Activated CD4-positive, alpha-beta memory T cell treated with anti-CD3 and anti-CD28 coated beads, Interleukin-2, amount 10 ng/mL, durations not matched to agents 7 days and 5 days (primary cell): ENCODE measurements at regions not wholly inside any gene's neighbourhood (a gene's known extent, or its start where the extent isn't known, plus 50 kb on each side); places are given as distances from the start of the nearest gene placed in this dataset.
A peak's percentile ranks its signal among the peaks of the same experiment; 100 is the strongest.

Experiments used
- CTCF ChIA-PET: fragments of 350-600 bp; sonication (Branson Sonifier 250); formaldehyde crosslinking; loops from one replicate; lab custom pipeline; 2021; ENCODE audit warnings: antibody characterized with exemption, inconsistent platforms; lab: Charles Lee
- POLR2A ChIA-PET: fragments of 350-600 bp; sonication (Branson Sonifier 250); formaldehyde crosslinking; loops from one replicate; lab custom pipeline; 2021; ENCODE audit warnings: antibody characterized with exemption; lab: Charles Lee
- DNase-seq: peaks from one replicate; pipeline ENCODE4 v3.0.0-alpha.2; 2020
- H3K27ac Mint-ChIP-seq: one replicate; pipeline ENCODE4 v1.8.0; 2021; ENCODE audit warnings: mild to moderate bottlenecking, mixed read lengths
- H3K27me3 Mint-ChIP-seq: one replicate; pipeline ENCODE4 v1.8.0; 2021; ENCODE audit warnings: mixed read lengths
- H3K36me3 Mint-ChIP-seq: one replicate; pipeline ENCODE4 v1.8.0; 2021; ENCODE audit warnings: low read depth, mixed read lengths
- H3K4me1 Mint-ChIP-seq: one replicate; pipeline ENCODE4 v1.8.0; 2021; ENCODE audit warnings: mixed read lengths
- H3K4me3 Mint-ChIP-seq: one replicate; pipeline ENCODE4 v1.8.0; 2021; ENCODE audit warnings: mild to moderate bottlenecking, mixed read lengths
- H3K9me3 Mint-ChIP-seq: one replicate; pipeline ENCODE4 v1.8.0; 2021; ENCODE audit warnings: mixed read lengths

DNA sequence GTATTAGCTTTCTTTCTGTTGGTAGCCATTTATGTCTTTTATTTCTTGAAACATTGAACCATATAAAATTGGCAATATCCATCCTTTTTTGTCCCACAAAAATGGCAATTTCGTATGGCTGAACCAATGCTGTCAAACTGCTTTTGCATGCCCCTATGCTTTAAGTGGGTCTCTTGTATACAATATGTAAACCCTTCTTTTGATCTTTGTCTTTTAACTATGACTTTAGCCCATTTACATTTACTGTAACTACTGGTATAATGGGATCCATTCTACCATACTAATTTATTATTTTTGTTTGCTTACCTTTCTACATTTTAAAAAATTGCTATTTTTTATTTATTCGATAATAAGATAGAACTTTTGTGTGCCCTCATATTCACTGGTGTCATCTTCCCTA is 93.4 kb downstream of the TENT4A start:
- Mint-ChIP-seq H3K36me3 (no peaks in the 10 kb centered on the region), H3K4me1 (no peaks in the 10 kb centered on the region), H3K9me3 (no peaks in the 10 kb centered on the region), H3K27me3 (peaks cover 8% of the 10 kb centered on the region), H3K27ac (no peak overlapping the region), H3K4me3 (no peak overlapping the region)
- POLR2A ChIA-PET = no interaction called here
- DNase-seq = no peak
- CTCF ChIA-PET = interaction anchor here (0.6 kb wide), 1 partner anchor 15 kb away, joined by 3 read pairs; no protein-coding TSS in a partner anchor

- CTCF ChIA-PET = interaction anchor here (1.1 kb wide), 1 partner anchor 12 kb away, joined by 3 read pairs; no protein-coding TSS in a partner anchor
These were observed 95.2 kb downstream of the TENT4A start for GRCh38 chr5:6808462-6808861.

GRCh38 chr5:6810641-6811405 is 97.6 kb downstream of the TENT4A start:
- H3K4me1 Mint-ChIP-seq = no peaks in the 10 kb centered on the region
- no peak overlapping the region for H3K27ac Mint-ChIP-seq
- no peaks in the 10 kb centered on the region for H3K9me3 Mint-ChIP-seq
- CTCF ChIA-PET = interaction anchor here (1.4 kb wide), 1 partner anchor 32 kb away, joined by 3 read pairs; no protein-coding TSS in a partner anchor
- H3K36me3 Mint-ChIP-seq = no peaks in the 10 kb centered on the region
- POLR2A ChIA-PET = no interaction called here
- no peak overlapping the region for H3K4me3 Mint-ChIP-seq
- H3K27me3 Mint-ChIP-seq = peaks cover 2% of the 10 kb centered on the region
- no peak for DNase-seq

More at GRCh38 chr5:6808462-6808861, 95.2 kb downstream of the TENT4A start:
- H3K9me3 Mint-ChIP-seq = no peaks in the 10 kb centered on the region
- H3K4me1 Mint-ChIP-seq = no peaks in the 10 kb centered on the region
- DNase-seq = no peak
- H3K4me3 Mint-ChIP-seq = no peak overlapping the region
- POLR2A ChIA-PET = no interaction called here
- H3K36me3 Mint-ChIP-seq = no peaks in the 10 kb centered on the region
- peaks cover 6% of the 10 kb centered on the region for H3K27me3 Mint-ChIP-seq
- no peak overlapping the region for H3K27ac Mint-ChIP-seq

GRCh38 chr5:6812091-6812490 is 98.9 kb downstream of the TENT4A start:
- POLR2A ChIA-PET = no interaction called here
- CTCF ChIA-PET = no interaction called here
- Mint-ChIP-seq H3K27me3 (peaks cover 2% of the 10 kb centered on the region), H3K27ac (no peak overlapping the region), H3K36me3 (no peaks in the 10 kb centered on the region), H3K9me3 (no peaks in the 10 kb centered on the region), H3K4me1 (no peaks in the 10 kb centered on the region), H3K4me3 (no peak overlapping the region)
- DNase-seq = no peak

- no peak overlapping the region for H3K4me3 Mint-ChIP-seq
- POLR2A ChIA-PET = no interaction called here
- H3K27me3 Mint-ChIP-seq = peaks cover 3% of the 10 kb centered on the region
- H3K27ac Mint-ChIP-seq = no peak overlapping the region
- H3K9me3 Mint-ChIP-seq = no peaks in the 10 kb centered on the region
- DNase-seq = no peak
- no peaks in the 10 kb centered on the region for H3K36me3 Mint-ChIP-seq
- H3K4me1 Mint-ChIP-seq = no peaks in the 10 kb centered on the region
- CTCF ChIA-PET = no interaction called here
These were observed 99.8 kb downstream of the TENT4A start for GRCh38 chr5:6812800-6813731.

DNA sequence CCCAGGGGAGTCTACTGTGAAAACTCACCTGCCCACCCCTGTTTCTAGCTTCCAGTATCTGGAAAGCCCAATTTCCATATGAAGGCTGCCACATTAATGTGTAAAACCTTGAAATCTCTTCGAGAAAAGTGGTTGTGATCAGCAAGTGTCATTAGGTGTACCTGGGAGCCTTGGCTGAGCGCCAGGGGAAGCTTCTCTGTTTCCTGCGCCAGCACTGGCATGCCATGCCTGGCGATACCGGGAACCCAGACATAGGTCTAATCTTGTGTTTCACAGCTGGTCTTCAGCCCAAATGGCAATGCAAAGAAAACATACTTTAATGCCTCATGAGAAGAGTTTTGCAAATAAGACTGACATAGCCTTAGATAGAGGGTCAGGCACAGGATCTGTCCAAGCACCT is 101.6 kb downstream of the TENT4A start:
- CTCF ChIA-PET = interaction anchor here (1.4 kb wide), 1 partner anchor 1082 kb away, joined by 3 read pairs; no protein-coding TSS in a partner anchor
- DNase-seq = no peak
- no peaks in the 10 kb centered on the region for H3K9me3 Mint-ChIP-seq

GRCh38 chr5:6818594-6819511 is 105.6 kb downstream of the TENT4A start:
- ChIA-PET CTCF (interaction anchor here (1.1 to 2.0 kb wide), 2 partner anchors 18 to 101 kb away, joined by 3 to 5 read pairs; no protein-coding TSS in a partner anchor), POLR2A (interaction anchor here (0.6 kb wide), 1 partner anchor 30 kb away, joined by 3 read pairs; no protein-coding TSS in a partner anchor)
- H3K27ac Mint-ChIP-seq = no peak overlapping the region
- peaks cover 30% of the 10 kb centered on the region for H3K27me3 Mint-ChIP-seq
- no peak overlapping the region for H3K4me3 Mint-ChIP-seq
- no peaks in the 10 kb centered on the region for H3K36me3 Mint-ChIP-seq
- peaks cover 2% of the 10 kb centered on the region for H3K4me1 Mint-ChIP-seq
- DNase-seq = no peak
- H3K9me3 Mint-ChIP-seq = peaks cover 2% of the 10 kb centered on the region

More for the DNA sequence above, 101.6 kb downstream of the TENT4A start:
- POLR2A ChIA-PET = no interaction called here
- Mint-ChIP-seq H3K4me3 (no peak overlapping the region), H3K27ac (no peak overlapping the region), H3K4me1 (no peaks in the 10 kb centered on the region), H3K36me3 (no peaks in the 10 kb centered on the region), H3K27me3 (peaks cover 13% of the 10 kb centered on the region)

GRCh38 chr5:6819521-6819920 is 106.3 kb downstream of the TENT4A start:
- ChIA-PET POLR2A (interaction anchor here (0.6 to 1.4 kb wide), 2 partner anchors 17 to 29 kb away, joined by 3 read pairs; no protein-coding TSS in a partner anchor), CTCF (interaction anchor here (1.1 to 2.3 kb wide), 6 partner anchors 14 to 936 kb away, joined by 3 to 9 read pairs (median 4); no protein-coding TSS in a partner anchor)
- no peak overlapping the region for H3K4me3 Mint-ChIP-seq
- DNase-seq = no peak
- H3K36me3 Mint-ChIP-seq = no peaks in the 10 kb centered on the region
- peaks cover 2% of the 10 kb centered on the region for H3K4me1 Mint-ChIP-seq
- H3K27ac Mint-ChIP-seq = no peak overlapping the region
- peaks cover 33% of the 10 kb centered on the region for H3K27me3 Mint-ChIP-seq
- peaks cover 2% of the 10 kb centered on the region for H3K9me3 Mint-ChIP-seq

DNA sequence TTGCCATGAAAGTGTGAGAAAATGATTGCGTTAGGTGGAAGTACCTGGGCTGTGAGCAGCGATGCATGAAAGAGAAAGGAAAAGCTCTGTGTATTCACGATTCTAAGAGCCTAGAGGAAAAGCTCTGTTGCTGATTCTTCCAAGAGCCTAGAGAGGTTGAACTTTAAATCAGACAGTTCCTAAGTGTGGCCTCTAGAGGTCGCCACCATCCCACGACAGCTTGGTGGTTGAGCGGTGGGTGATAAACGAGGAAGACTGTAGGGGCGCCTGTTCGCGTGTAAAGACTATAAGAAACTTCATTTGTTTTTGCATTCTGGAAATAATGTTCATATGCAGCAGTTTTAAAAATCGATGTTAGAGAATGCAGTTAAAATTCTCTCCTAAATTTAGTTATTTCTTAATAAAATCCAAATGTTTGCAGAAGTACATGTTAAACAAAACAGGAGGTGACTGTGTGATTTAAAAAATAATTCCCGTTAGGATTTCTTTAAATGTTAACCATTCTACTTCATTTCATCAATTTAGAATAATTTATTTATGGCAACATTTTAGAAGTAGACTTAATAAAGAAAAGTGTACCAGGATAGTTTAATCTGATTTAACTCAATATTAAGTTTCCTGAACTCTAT is 107.7 kb downstream of the TENT4A start:
- DNase-seq = peak; percentile 71
- H3K27me3 Mint-ChIP-seq = peaks cover 36% of the 10 kb centered on the region
- no peaks in the 10 kb centered on the region for H3K36me3 Mint-ChIP-seq
- H3K4me3 Mint-ChIP-seq = no peak overlapping the region
- ChIA-PET POLR2A (interaction anchor here (1.4 kb wide), 1 partner anchor 18 kb away, joined by 3 read pairs; no protein-coding TSS in a partner anchor), CTCF (interaction anchor here (0.6 to 2.3 kb wide), 12 partner anchors 12 to 1037 kb away, joined by 3 to 9 read pairs (median 3); no protein-coding TSS in a partner anchor)
- H3K4me1 Mint-ChIP-seq = peaks cover 2% of the 10 kb centered on the region
- peaks cover 2% of the 10 kb centered on the region for H3K9me3 Mint-ChIP-seq
- H3K27ac Mint-ChIP-seq = no peak overlapping the region

DNA sequence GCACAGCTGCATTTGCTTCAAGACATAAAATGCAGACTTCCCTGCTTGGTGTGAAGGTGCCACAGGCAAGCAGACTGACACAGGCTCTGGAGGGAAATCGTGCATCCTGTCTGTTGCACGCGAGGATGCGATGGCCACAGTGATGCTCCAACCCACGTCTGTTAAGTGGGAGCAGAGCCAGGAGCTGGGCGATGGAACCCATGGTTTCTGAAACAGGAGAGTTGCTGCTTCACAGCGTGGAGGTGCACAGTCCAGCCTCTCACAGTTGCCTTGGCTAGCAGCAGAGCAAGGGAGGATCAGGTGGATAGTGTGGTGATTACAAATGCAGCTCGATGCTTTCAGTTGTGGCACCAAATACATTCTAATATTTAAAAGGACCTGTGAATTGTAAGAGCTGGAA is 108.8 kb downstream of the TENT4A start:
- CTCF ChIA-PET = interaction anchor here (0.9 to 1.6 kb wide), 2 partner anchors 15 to 100 kb away, joined by 5 read pairs; no protein-coding TSS in a partner anchor
- Mint-ChIP-seq H3K27me3 (peaks cover 36% of the 10 kb centered on the region), H3K4me1 (peaks cover 3% of the 10 kb centered on the region), H3K4me3 (no peak overlapping the region), H3K36me3 (no peaks in the 10 kb centered on the region), H3K27ac (no peak overlapping the region), H3K9me3 (peaks cover 2% of the 10 kb centered on the region)
- POLR2A ChIA-PET = interaction anchor here (0.8 kb wide), 1 partner anchor 14 kb away, joined by 3 read pairs; no protein-coding TSS in a partner anchor
- DNase-seq = no peak

DNA sequence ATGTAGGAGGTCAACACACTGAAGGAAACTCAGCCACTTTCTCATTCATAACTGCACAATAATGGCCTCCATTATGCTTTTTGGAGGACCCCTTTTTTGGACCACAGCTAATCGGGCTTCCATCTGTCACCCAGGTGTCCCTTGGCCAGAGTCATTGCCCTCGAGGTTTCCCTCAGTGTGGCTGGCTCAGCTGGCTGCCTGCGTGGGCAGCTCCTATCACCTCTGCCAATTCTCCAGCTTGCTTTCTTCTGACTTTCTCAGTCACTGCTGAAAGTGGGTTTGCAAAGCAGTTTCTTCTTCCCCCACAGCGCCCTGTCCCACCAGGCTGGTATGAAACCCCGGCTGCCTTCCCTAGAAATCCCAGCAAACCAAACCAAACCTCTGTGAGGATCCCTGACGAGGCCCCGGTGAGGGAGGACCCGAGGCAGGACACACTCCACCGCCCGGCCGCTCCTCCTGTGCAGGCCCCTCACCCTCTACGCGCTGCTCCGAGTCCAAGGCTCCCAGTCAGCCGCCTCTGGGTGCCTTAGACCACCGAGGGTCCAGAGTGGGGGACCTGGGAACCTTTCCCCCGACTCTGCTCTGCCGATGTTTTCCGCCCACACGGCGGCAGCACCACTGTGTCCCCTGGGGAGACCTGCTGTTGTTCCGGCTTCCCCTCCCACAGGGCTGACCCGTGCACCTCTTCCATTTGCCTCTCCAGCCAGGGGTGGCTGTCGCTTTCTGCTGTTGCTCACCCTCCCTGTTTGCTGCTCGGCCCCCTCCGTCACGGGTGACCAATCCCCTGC is 109.5 kb downstream of the TENT4A start:
- Mint-ChIP-seq H3K4me1 (peaks cover 10% of the 10 kb centered on the region), H3K36me3 (no peaks in the 10 kb centered on the region), H3K27me3 (peaks cover 36% of the 10 kb centered on the region), H3K4me3 (no peak overlapping the region), H3K27ac (no peak overlapping the region), H3K9me3 (peaks cover 2% of the 10 kb centered on the region)
- DNase-seq = no peak
- POLR2A ChIA-PET = interaction anchor here (0.8 kb wide), 1 partner anchor 14 kb away, joined by 3 read pairs; no protein-coding TSS in a partner anchor
- CTCF ChIA-PET = interaction anchor here (0.9 to 1.6 kb wide), 2 partner anchors 14 to 101 kb away, joined by 5 read pairs; no protein-coding TSS in a partner anchor
